ENCODE measurements at regions not wholly inside any gene's neighbourhood (a gene's known extent, or its start where the extent isn't known, plus 50 kb on each side); places are given as distances from the start of the nearest gene placed in this dataset.

- peaks cover 36% of the 10 kb centered on the region for H3K4me1 Mint-ChIP-seq
- H3K9me3 ChIP-seq (ENCODE audit: low read depth), result no peaks in the 10 kb centered on the region
- no peak overlapping the region for H2AFZ ChIP-seq (replicated peaks)
- no peak for DNase-seq (ENCODE audit: low spot score)
- H3K4me3 ChIP-seq, result no peak overlapping the region
- no peak overlapping the region for H3K27ac ChIP-seq
- H3K4me2 ChIP-seq, result no peak overlapping the region
- H4K20me1 ChIP-seq (ENCODE audit: low read depth), result no peaks in the 10 kb centered on the region
- H3K27ac Mint-ChIP-seq, result peak overlapping the region; percentile 91
- no peaks in the 10 kb centered on the region for H3K9me3 Mint-ChIP-seq
- peaks cover 8% of the 10 kb centered on the region for H3K27me3 Mint-ChIP-seq (ENCODE audit: insufficient read depth, low read depth)
- H3K36me3 ChIP-seq, result no peaks in the 10 kb centered on the region
- peaks cover 15% of the 10 kb centered on the region for H3K4me1 ChIP-seq
- H3F3A ChIP-seq (ENCODE audit: low read depth), result no peaks in the 10 kb centered on the region
- H3K36me3 Mint-ChIP-seq, result no peaks in the 10 kb centered on the region
- H3K9ac ChIP-seq, result no peak overlapping the region
- no peaks in the 10 kb centered on the region for H3K27me3 ChIP-seq
- no peaks in the 10 kb centered on the region for H3K79me2 ChIP-seq (ENCODE audit: low read depth)
- no peak overlapping the region for H3K4me3 Mint-ChIP-seq
- TF ChIP-seq CTCF (IDR thresholded peaks at IDR 0.05) (no peak), EZH2 (IDR thresholded peaks at IDR 0.05) (no peak), EZH2phosphoT487 (IDR thresholded peaks at IDR 0.05) (no peak)
Measured at GRCh38 chr6:11920566-11920965, 91.5 kb upstream of the HIVEP1 start.

- DNase-seq (ENCODE audit: low spot score), result no peak
- no peak overlapping the region for H3K4me3 Mint-ChIP-seq
- Histone ChIP-seq H3K4me1 (peaks cover 15% of the 10 kb centered on the region), H3K9ac (no peak overlapping the region), H3K4me2 (no peak overlapping the region), H3F3A (ENCODE audit: low read depth) (no peaks in the 10 kb centered on the region), H3K79me2 (ENCODE audit: low read depth) (no peaks in the 10 kb centered on the region), H2AFZ (replicated peaks) (no peak overlapping the region), H3K27ac (no peak overlapping the region), H3K9me3 (ENCODE audit: low read depth) (no peaks in the 10 kb centered on the region), H3K27me3 (no peaks in the 10 kb centered on the region), H4K20me1 (ENCODE audit: low read depth) (no peaks in the 10 kb centered on the region), H3K4me3 (no peak overlapping the region), H3K36me3 (no peaks in the 10 kb centered on the region)
- peaks cover 34% of the 10 kb centered on the region for H3K4me1 Mint-ChIP-seq
- no peaks in the 10 kb centered on the region for H3K9me3 Mint-ChIP-seq
- peaks cover 8% of the 10 kb centered on the region for H3K27me3 Mint-ChIP-seq (ENCODE audit: insufficient read depth, low read depth)
- TF ChIP-seq EZH2 (IDR thresholded peaks at IDR 0.05) (no peak), EZH2phosphoT487 (IDR thresholded peaks at IDR 0.05) (no peak), CTCF (IDR thresholded peaks at IDR 0.05) (no peak)
- H3K36me3 Mint-ChIP-seq, result no peaks in the 10 kb centered on the region
- H3K27ac Mint-ChIP-seq, result peak overlapping the region; percentile 91
Measured at GRCh38 chr6:11919771-11920440, 92.2 kb upstream of the HIVEP1 start.

- no peaks in the 10 kb centered on the region for H3K9me3 Mint-ChIP-seq
- Histone ChIP-seq H2AFZ (replicated peaks) (peak overlapping the region; percentile 30), H4K20me1 (ENCODE audit: low read depth) (no peaks in the 10 kb centered on the region), H3K27me3 (no peaks in the 10 kb centered on the region), H3K9ac (no peak overlapping the region), H3K79me2 (ENCODE audit: low read depth) (no peaks in the 10 kb centered on the region), H3K9me3 (ENCODE audit: low read depth) (no peaks in the 10 kb centered on the region), H3K36me3 (no peaks in the 10 kb centered on the region), H3K4me3 (no peak overlapping the region), H3K4me1 (peaks cover 15% of the 10 kb centered on the region), H3F3A (ENCODE audit: low read depth) (no peaks in the 10 kb centered on the region), H3K4me2 (peak overlapping the region; percentile 33), H3K27ac (no peak overlapping the region)
- peak; percentile 10 for DNase-seq (ENCODE audit: low spot score)
- no peak for TF ChIP-seq CTCF (IDR thresholded peaks at IDR 0.05)
- no peak for TF ChIP-seq EZH2phosphoT487 (IDR thresholded peaks at IDR 0.05)
- TF ChIP-seq EZH2 (IDR thresholded peaks at IDR 0.05), result no peak
- H3K27me3 Mint-ChIP-seq (ENCODE audit: insufficient read depth, low read depth), result peaks cover 8% of the 10 kb centered on the region
- peak overlapping the region; percentile 69 for H3K4me3 Mint-ChIP-seq
- peak overlapping the region; percentile 99 for H3K27ac Mint-ChIP-seq
- H3K36me3 Mint-ChIP-seq, result no peaks in the 10 kb centered on the region
- H3K4me1 Mint-ChIP-seq, result peaks cover 34% of the 10 kb centered on the region
Measured at GRCh38 chr6:11918739-11919605, 93.1 kb upstream of the HIVEP1 start.

Data from neural progenitor cell (in vitro differentiated cells).